ENCODE measurements at regions not wholly inside any gene's neighbourhood (a gene's known extent, or its start where the extent isn't known, plus 50 kb on each side); places are given as distances from the start of the nearest gene placed in this dataset.

DNA sequence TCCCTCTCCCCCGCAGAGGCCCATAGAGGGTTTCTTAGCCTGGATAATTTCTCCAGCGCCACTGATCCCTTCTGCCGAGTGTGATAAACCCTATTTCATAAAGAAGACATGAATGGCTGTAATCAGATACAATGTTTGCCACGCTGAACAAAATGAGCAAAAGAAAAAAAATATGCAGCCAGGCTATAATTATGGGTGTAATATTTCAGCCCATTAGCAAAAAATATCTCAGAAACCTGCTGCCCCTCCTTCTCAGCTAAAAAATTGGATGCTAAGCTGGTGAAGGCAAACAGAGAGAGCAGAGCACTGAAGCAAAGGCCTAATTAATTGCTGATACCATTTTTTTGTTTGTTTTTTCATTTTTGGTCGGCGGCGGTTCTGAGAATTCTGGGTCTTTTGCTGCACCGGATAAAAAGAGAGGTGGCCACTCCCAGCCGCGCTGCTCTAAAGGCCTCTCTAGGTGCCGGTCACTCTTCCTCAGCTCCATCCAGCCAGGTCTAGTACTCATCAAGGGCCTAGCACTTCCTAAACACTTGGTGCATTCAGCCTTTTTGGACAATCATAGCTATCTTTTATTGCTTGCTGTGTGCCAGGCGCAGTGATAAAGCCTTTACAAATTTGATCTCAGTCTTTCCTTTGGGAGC lies 128.7 kb upstream of the TLE3 start:
- no peak for DNase-seq (ENCODE audit: low read depth in 2 of 2)

- DNase-seq (ENCODE audit: low read depth in 2 of 2): no peak
Observed at GRCh38 chr15:70225416-70225815, 127.7 kb upstream of the TLE3 start.

GRCh38 chr15:70222606-70223005 lies 124.9 kb upstream of the TLE3 start:
- DNase-seq (ENCODE audit: low read depth in 2 of 2): no peak

DNA sequence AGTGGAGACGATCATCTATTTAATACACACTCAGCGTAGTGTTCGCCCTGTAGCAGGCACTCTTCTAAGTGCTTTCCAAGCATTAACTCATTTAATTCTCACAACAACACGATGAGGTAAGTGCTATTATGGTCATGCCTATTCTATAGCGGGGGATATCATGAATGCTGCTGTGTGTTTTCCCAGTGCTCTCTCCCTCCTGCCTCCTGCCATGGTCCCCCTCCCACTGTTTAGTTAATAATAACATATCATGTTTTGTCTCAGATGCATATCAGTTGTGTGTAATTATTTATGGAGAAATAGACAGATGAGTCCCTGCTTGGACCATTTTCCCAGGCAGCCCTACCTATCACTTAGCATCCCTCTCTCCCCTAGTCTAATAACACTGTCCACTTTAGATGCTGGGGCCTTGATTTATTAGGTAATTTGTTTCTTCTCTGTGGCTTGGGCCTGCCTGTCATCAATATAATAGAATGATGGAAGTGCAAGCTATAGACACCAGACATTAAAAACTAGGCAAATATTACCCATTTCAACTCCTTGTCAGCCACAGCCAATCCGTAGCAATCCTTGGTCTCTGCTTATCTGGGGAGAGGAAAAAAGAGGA lies 122.9 kb upstream of the TLE3 start:
- no peak for DNase-seq (ENCODE audit: low read depth in 2 of 2)

DNA sequence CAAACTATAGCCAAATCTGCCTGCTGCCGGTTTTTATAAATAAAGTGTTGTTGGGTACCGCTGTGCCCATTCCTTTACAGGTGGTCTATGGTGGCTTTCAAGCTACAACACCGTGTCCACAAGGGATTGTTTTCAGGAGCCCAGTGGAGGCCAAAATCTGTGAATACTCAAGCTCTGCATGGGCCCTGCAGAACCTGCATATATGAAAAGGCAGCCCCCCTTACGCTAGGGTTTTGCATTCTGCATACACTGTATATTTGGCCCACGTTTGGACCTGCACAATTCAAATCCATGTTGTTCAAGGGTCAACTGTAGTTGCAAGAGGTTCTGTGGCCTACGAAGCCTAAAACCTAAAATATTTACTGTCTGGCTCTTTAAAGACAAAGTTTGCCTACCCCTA lies 122.2 kb upstream of the TLE3 start:
- no peak for DNase-seq (ENCODE audit: low read depth in 2 of 2)

- DNase-seq (ENCODE audit: low read depth in 2 of 2): no peak
Observed at GRCh38 chr15:70219256-70219895, 121.7 kb upstream of the TLE3 start.

GRCh38 chr15:70217226-70218160 lies 119.8 kb upstream of the TLE3 start:
- no peak for DNase-seq (ENCODE audit: low read depth in 2 of 2)

DNA sequence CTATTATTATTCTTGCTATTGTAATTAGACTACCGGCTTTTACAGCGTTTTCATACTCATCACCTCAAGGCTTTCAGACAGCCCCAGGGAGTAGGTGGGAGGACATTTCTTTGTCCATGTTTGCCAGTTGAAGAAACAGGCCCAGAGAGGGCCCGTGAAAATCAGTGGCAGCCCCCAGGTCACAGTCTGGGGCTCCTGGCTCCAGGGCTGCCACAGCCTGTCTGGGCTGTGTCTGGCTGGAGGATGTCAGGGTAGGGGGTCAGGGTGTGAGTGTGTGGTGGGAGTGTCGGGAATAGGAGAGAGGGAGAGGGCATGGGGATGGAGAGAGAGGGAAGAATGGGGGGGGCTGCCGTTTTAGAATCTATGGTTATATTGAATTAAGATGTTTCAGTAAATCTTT lies 118.2 kb upstream of the TLE3 start:
- no peak for DNase-seq (ENCODE audit: low read depth in 2 of 2)

GRCh38 chr15:70214941-70215635 lies 117.4 kb upstream of the TLE3 start:
- DNase-seq (ENCODE audit: low read depth in 2 of 2): no peak

DNA sequence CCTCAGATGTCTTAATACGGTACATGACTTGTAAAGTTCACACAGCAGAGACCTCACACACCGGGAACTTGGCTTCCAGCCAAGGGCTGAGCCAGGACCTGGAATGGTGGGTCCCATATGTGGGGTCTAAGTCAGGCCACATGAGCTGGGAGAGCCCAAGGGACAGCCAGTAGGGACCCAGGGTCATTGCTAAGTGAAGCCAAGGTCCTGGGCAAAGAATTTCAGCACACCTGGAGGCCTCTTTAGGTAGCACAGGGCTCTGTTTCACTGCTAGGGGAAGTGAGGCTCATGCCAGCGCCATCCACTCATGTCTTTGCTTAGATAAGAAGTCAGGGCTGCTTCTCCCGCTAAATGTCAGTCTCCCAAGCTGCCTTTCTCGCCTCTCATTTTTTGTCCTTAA lies 116.6 kb upstream of the TLE3 start:
- no peak for DNase-seq (ENCODE audit: low read depth in 2 of 2)

- no peak for DNase-seq (ENCODE audit: low read depth in 2 of 2)
Observed at GRCh38 chr15:70213794-70214193, 116.1 kb upstream of the TLE3 start.

GRCh38 chr15:70212963-70213315 lies 115.2 kb upstream of the TLE3 start:
- no peak for DNase-seq (ENCODE audit: low read depth in 2 of 2)

DNA sequence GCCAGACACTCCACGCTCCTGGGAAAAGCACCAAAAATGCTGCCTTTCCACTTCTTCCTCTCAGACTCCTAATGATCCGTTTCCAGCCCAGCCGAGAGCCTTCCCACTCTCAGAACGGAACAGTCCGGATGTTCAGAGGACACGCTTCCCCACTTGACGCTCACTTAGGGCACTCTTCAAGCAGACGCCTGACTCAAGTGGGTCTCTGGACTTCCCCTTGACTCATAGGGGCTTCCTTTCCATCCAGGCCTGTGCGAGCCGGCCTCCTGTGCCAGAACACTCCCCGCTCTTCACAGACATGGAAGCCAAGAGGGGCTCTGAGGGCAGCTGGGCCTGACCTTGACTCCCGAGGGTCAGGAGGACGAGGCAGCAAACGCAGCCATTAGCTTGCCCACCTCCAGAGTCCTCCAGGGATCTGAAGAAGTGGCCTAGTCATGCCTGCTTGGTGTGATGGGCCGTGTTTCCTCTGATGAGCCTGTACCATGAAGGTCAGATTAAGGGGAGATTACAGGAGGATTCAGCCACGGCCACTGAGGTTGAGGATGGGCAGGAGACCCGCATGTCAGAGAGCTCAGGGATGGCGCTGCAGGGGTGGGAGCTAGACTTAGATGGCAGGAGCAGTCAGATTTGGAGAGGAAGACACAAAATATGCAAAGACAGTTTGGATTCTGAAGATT lies 114.7 kb upstream of the TLE3 start:
- DNase-seq (ENCODE audit: low read depth in 2 of 2): no peak

GRCh38 chr15:70210528-70210927 lies 112.8 kb upstream of the TLE3 start:
- DNase-seq (ENCODE audit: low read depth in 2 of 2): no peak

DNA sequence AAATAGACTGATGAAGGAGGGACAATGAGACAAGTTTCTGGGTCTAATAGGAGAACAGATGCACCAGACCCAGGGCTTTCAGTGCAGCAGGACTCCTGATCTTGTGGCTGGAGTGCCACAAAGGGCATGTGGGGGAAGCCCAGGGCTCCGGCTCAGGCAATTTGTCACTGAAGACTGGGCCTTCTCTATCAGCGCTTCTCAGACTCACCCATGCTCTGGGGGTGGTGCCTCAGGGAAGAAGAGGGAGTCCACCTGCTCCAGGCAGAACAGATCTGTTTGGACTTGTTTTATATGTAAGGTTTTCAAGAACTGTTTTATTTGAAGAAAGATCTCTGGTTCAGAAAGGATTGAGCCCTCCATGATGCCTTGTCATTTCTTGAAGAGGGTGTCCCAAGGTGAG lies 112.4 kb upstream of the TLE3 start:
- DNase-seq (ENCODE audit: low read depth in 2 of 2): no peak

DNA sequence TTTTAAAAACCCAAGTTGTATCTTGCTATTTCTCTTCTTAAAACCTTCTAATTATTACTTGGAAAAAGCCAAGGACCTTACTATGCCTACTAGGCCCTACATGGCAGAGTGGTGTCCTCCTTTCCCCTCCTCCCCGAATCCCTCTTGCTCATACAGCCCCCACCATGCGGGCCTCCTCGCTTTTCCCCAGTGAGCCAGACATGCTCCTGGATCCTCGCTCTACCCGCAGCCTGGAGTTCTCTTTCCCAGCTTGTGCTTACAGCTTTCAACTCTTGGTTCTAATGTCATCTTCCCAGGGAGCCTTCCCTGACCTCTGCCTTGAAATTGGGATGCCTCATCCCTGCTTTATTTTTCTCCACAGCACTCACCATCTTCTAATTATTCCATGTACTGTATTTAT lies 111.8 kb upstream of the TLE3 start:
- no peak for DNase-seq (ENCODE audit: low read depth in 2 of 2)

- no peak for DNase-seq (ENCODE audit: low read depth in 2 of 2)
Observed at GRCh38 chr15:70208332-70208731, 110.6 kb upstream of the TLE3 start.

DNA sequence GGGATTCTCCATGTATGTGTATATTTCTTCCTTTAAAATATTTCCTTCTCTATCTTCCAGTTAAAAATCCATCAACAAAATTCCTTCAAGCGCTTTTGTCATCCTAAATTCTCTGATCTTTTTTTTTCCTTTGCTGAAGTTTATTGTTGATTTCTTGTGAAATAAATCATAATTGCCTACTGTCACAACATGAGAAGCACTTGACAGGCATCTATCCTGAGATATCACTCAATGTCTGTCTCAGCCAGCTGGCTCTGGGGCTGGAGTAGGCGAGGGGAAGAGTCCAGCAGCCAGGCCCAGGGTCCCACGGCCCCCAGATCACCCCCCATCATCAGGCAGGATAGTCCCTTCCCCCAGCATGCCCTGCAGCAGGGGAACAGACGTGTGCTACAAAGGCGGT lies 109.0 kb upstream of the TLE3 start:
- DNase-seq (ENCODE audit: low read depth in 2 of 2): no peak

DNA sequence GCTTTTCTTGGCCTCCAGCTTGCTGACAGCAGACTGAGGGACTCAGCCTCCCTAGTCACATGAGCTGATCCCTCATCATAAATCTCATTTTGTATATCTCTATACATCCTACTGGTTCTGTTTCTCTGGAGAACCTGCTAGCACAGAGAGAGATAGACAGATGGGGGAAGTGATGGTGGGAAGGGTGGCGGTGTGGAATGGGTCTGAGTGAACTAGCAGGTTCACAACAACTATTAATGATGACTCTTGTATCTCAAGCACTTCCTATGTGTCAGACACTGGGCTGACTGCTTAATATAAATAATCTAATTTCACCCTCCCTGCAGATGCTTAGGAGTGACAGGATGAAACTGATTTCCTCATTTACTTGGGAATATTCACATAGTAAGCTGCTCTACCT lies 106.9 kb upstream of the TLE3 start:
- no peak for DNase-seq (ENCODE audit: low read depth in 2 of 2)

DNA sequence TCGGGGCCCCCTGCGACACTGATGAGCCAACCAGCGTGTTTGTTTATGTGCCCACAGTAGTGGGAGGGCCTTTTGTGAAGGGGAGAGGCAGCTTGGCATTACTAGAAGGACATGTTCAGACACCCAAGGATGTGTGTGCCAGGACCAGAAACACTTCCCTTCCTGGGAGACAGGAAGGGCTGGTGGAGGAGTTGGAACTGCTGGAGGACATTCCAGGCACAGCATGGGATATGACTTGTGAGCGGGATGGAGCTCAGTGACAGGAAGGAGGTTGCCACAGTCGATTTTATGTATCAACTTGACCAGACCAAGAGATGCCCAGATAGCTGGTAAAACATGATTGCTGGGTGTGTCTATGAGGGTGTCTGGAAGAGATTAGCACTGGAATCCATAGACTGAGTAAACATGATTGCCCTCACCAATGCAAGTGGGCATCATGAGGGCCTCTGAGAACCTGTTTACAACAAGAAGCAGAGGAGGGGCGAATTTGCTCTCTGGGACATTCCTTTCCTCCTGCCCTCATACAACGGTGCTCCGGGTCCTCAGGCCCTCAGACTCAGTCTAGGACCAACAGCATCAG lies 106.4 kb upstream of the TLE3 start:
- DNase-seq (ENCODE audit: low read depth in 2 of 2): no peak

- no peak for DNase-seq (ENCODE audit: low read depth in 2 of 2)
Observed at GRCh38 chr15:70202756-70203155, 105.0 kb upstream of the TLE3 start.

All from stimulated activated CD4-positive, alpha-beta T cell treated with anti-CD3 and anti-CD28 coated beads, Interleukin-12 subunit alpha, Interleukin-12 subunit beta, amount 100 ng/mL, for 24 hours (primary cell).